HT1080 (cell line): ENCODE measurements at regions not wholly inside any gene's neighbourhood (a gene's known extent, or its start where the extent isn't known, plus 50 kb on each side); places are given as distances from the start of the nearest gene placed in this dataset.

Source experiments
- DNase-seq: peaks from one replicate; pipeline ENCODE4 v3.0.0-alpha.2; 2015; ENCODE audit warnings: low read depth

DNA sequence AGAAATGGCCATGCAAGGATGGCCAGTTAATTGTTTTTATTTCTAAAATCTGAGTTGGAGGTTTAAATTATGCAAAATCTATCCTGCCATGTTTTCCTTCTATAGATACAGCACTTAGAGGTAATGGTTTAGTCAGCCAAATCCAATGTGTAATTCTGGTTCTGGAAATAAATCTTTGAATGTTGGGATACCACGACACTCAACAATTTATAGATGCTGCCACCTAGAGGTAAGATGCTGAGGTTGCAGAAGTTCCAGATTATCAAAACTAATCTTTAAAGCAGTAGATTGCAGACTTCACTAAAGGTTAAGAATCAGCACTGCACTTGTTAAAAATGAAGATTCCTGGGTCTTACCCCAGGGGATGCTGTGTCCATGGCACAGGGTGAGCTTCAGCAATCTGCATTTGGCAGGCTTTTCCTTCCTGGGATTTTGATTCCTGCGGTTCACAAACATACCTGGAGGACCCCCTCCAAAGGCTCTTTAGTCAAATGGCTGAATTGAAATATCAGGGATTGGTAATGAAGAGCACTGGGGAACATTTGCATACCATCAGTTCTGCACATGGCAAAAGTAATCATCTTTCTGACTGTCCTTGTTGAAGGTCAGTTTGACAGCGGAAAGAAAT lies 53.4 kb upstream of the ANO4 start:
- peak; percentile 9 for DNase-seq

DNA sequence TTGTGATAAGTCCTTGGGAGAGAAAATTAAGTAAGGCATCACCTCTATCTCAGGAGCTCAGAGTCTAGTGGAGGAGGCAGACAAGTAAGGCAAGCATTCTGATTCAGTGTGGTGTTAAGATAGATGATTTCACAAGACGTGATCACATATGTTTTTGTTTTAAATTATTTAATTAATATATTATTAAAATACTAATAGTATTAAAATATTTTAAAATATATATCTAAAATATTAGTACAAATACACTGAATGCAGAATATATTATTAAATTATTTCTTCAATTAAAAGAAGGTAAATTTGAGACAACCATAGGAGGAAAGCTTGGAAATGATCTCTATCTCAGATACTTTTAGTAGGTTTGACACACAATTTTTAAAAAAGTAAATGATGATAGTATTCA lies 51.5 kb upstream of the ANO4 start:
- DNase-seq = no peak
